GM23338 (cell line): ENCODE measurements at regions not wholly inside any gene's neighbourhood (a gene's known extent, or its start where the extent isn't known, plus 50 kb on each side); places are given as distances from the start of the nearest gene placed in this dataset.

Experiments used
- ATAC-seq: fragments of 200-7000 bp; cut with Tn5 transposase; 3 replicates; pipeline ENCODE4 v1.9.1; 2020
- DNase-seq: peaks from one replicate; pipeline ENCODE4 v3.0.0-alpha.2; 2015; ENCODE audit warnings: low spot score
- H2AFZ ChIP-seq: fragments of 200-600 bp; sonication (generic); 2 replicates; pipeline ENCODE4 v1.8.0; 2016; ENCODE audit warnings: antibody characterized with exemption, mild to moderate bottlenecking, moderate library complexity
- H3F3A ChIP-seq: fragments of 200-600 bp; sonication (generic); replicated peaks from 2 replicates; pipeline ENCODE4 v1.8.0; 2017; ENCODE audit warnings: antibody characterized with exemption, mixed run types, low read depth
- H3K27ac ChIP-seq: fragments of 200-600 bp; sonication (generic); 2 replicates; pipeline ENCODE4 v1.6.1; 2016; ENCODE audit warnings: low read depth
- H3K27me3 ChIP-seq: fragments of 200-600 bp; sonication (generic); 2 replicates; pipeline ENCODE4 v1.8.0; 2016; ENCODE audit warnings: mild to moderate bottlenecking, mixed run types, moderate library complexity; ENCODE audit not compliant: insufficient read depth
- H3K36me3 ChIP-seq: fragments of 200-600 bp; sonication (generic); 2 replicates; pipeline ENCODE4 v1.8.0; 2016; ENCODE audit warnings: mild to moderate bottlenecking; ENCODE audit not compliant: insufficient read depth
- H3K4me1 ChIP-seq: fragments of 200-600 bp; sonication (generic); 2 replicates; pipeline ENCODE4 v1.8.0; 2016; ENCODE audit warnings: mild to moderate bottlenecking, moderate library complexity; ENCODE audit not compliant: insufficient read depth
- H3K4me2 ChIP-seq: fragments of 200-600 bp; sonication (generic); 2 replicates; pipeline ENCODE4 v1.7.1; 2017; ENCODE audit warnings: mixed run types
- H3K4me3 ChIP-seq: fragments of 200-600 bp; sonication (generic); 2 replicates; pipeline ENCODE4 v1.6.1; 2016; ENCODE audit warnings: mixed run types
- H3K79me2 ChIP-seq: fragments of 200-600 bp; sonication (generic); replicated peaks from 2 replicates; pipeline ENCODE4 v1.8.0; 2017; ENCODE audit warnings: mild to moderate bottlenecking; ENCODE audit not compliant: insufficient read depth
- H3K9me2 ChIP-seq: fragments of 200-600 bp; sonication (generic); 2 replicates; pipeline ENCODE4 v1.8.0; 2017; ENCODE audit not compliant: insufficient read depth
- H4K20me1 ChIP-seq: fragments of 200-600 bp; sonication (generic); replicated peaks from 2 replicates; pipeline ENCODE4 v1.8.0; 2017; ENCODE audit warnings: mild to moderate bottlenecking; ENCODE audit not compliant: insufficient read depth
- H3K27ac Mint-ChIP-seq: 2 replicates; pipeline ENCODE4 v1.8.0; 2020; ENCODE audit warnings: inconsistent platforms, mild to moderate bottlenecking, moderate library complexity, mixed read lengths
- H3K27me3 Mint-ChIP-seq: 3 replicates; pipeline ENCODE4 v1.8.0; 2022; ENCODE audit warnings: low read depth, mild to moderate bottlenecking, moderate library complexity, mixed read lengths, inconsistent platforms; ENCODE audit not compliant: insufficient read depth, poor library complexity
- H3K36me3 Mint-ChIP-seq: 3 replicates; pipeline ENCODE4 v1.8.0; 2021; ENCODE audit warnings: low read depth, mild to moderate bottlenecking, inconsistent platforms, moderate library complexity, mixed read lengths
- H3K4me1 Mint-ChIP-seq: 3 replicates; pipeline ENCODE4 v1.8.0; 2020; ENCODE audit warnings: mild to moderate bottlenecking, inconsistent platforms, mixed read lengths
- H3K4me3 Mint-ChIP-seq: 3 replicates; pipeline ENCODE4 v1.8.0; 2021; ENCODE audit warnings: moderate library complexity, mild to moderate bottlenecking, inconsistent platforms, mixed read lengths
- H3K9me3 Mint-ChIP-seq: 3 replicates; pipeline ENCODE4 v1.8.0; 2020; ENCODE audit warnings: moderate library complexity, mild to moderate bottlenecking, inconsistent platforms, mixed read lengths
- CREB1 ChIP-seq: fragments of 250-450 bp; sonication (Bioruptor Pico); IDR thresholded peaks from 2 replicates; pipeline ENCODE4 v1.5.0; 2020; ENCODE audit warnings: low read depth, mild to moderate bottlenecking, moderate library complexity
- CTCF ChIP-seq, 2 experiments: fragments of 200-600 bp in 1 of 2; sonication (generic) in 1 of 2; conservative IDR thresholded peaks; 2 replicates each; pipeline versions ENCODE4 v1.5.1 to v1.6.1; 2016 to 2017; ENCODE audit warnings: antibody characterized with exemption in 2 of 2, low read depth in 2 of 2, mild to moderate bottlenecking in 2 of 2, moderate library complexity in 1 of 2
- ETS1 ChIP-seq: IDR thresholded peaks from 2 replicates; pipeline ENCODE4 v1.6.1; 2016; ENCODE audit warnings: antibody characterized with exemption
- EZH2 ChIP-seq: fragments of 200-600 bp; sonication (generic); IDR thresholded peaks from one replicate; pipeline ENCODE4 v1.8.0; 2017; ENCODE audit warnings: antibody characterized with exemption, mild to moderate bottlenecking, low read depth; ENCODE audit not compliant: unreplicated experiment
- JUNB ChIP-seq: IDR thresholded peaks from one replicate; pipeline ENCODE4 v1.6.1; 2016; ENCODE audit warnings: antibody characterized with exemption; ENCODE audit not compliant: unreplicated experiment
- POLR2AphosphoS5 ChIP-seq: IDR thresholded peaks from 2 replicates; pipeline ENCODE4 v1.6.1; 2016; ENCODE audit warnings: antibody characterized with exemption, low read depth
- ZNF331 ChIP-seq: fragments of 250-450 bp; sonication (Bioruptor Pico); IDR thresholded peaks from 2 replicates; pipeline ENCODE4 v1.5.0; 2020; ENCODE audit warnings: low read depth, mild to moderate bottlenecking, moderate library complexity
- ZNF462 ChIP-seq: fragments of 250-450 bp; sonication (Bioruptor Pico); IDR thresholded peaks from 2 replicates; pipeline ENCODE4 v1.5.0; 2020; ENCODE audit warnings: mild to moderate bottlenecking, moderate library complexity

GRCh38 chr1:238914346-238914745 lies 472.0 kb upstream of the CHRM3 start:
- Histone ChIP-seq H3K36me3 (no peaks in the 10 kb centered on the region), H3K4me2 (no peak overlapping the region), H3K4me1 (no peaks in the 10 kb centered on the region), H4K20me1 (no peaks in the 10 kb centered on the region), H3K27ac (no peak overlapping the region), H2AFZ (no peak overlapping the region), H3K9me2 (no peaks in the 10 kb centered on the region), H3K4me3 (no peak overlapping the region), H3K79me2 (no peaks in the 10 kb centered on the region), H3K27me3 (no peaks in the 10 kb centered on the region), H3F3A (no peaks in the 10 kb centered on the region)
- Mint-ChIP-seq H3K36me3 (no peaks in the 10 kb centered on the region; the same call in 2 of the 3 replicates), H3K4me3 (no peak overlapping the region), H3K27me3 (peaks cover 2% of the 10 kb centered on the region), H3K27ac (no peak overlapping the region), H3K4me1 (no peaks in the 10 kb centered on the region), H3K9me3 (no peaks in the 10 kb centered on the region)
- TF ChIP-seq POLR2AphosphoS5 (no peak), ZNF331 (no peak), EZH2 (no peak), CREB1 (CRISPR knock-in tag) (no peak), ETS1 (no peak), JUNB (no peak)
- ATAC-seq, result no peak
- no peak for DNase-seq

- Histone ChIP-seq H3K79me2 (no peaks in the 10 kb centered on the region), H3F3A (no peaks in the 10 kb centered on the region), H3K36me3 (no peaks in the 10 kb centered on the region), H3K27ac (no peak overlapping the region), H4K20me1 (no peaks in the 10 kb centered on the region), H3K27me3 (no peaks in the 10 kb centered on the region), H3K4me2 (no peak overlapping the region), H3K9me2 (no peaks in the 10 kb centered on the region), H3K4me3 (no peak overlapping the region), H2AFZ (no peak overlapping the region), H3K4me1 (no peaks in the 10 kb centered on the region)
- H3K27ac Mint-ChIP-seq, result no peak overlapping the region
- H3K4me3 Mint-ChIP-seq, result no peak overlapping the region
- peaks cover 2% of the 10 kb centered on the region for H3K27me3 Mint-ChIP-seq
- DNase-seq (no peak), ATAC-seq (no peak)
- H3K9me3 Mint-ChIP-seq, result no peaks in the 10 kb centered on the region
- H3K36me3 Mint-ChIP-seq, result no peaks in the 10 kb centered on the region; the same call in 2 of the 3 replicates
- no peaks in the 10 kb centered on the region for H3K4me1 Mint-ChIP-seq
- TF ChIP-seq ZNF462 (CRISPR knock-in tag) (no peak), CREB1 (CRISPR knock-in tag) (no peak), CTCF (conservative IDR thresholded peaks at IDR 0.05; ENCODE audit: low read depth in 2 of 2) (no peak), ETS1 (no peak), EZH2 (no peak)
Observed at GRCh38 chr1:238913210-238913609, 473.2 kb upstream of the CHRM3 start.
